ENCODE measurements at regions not wholly inside any gene's neighbourhood (a gene's known extent, or its start where the extent isn't known, plus 50 kb on each side); places are given as distances from the start of the nearest gene placed in this dataset.

- no peak for TF ChIP-seq PRDM4 (tag by site-specific recombination; IDR thresholded peaks at IDR 0.05)
- TF ChIP-seq KLF10 (tag by site-specific recombination; IDR thresholded peaks at IDR 0.05) = no peak
- TF ChIP-seq ZNF274 (IDR thresholded peaks at IDR 0.05; ENCODE audit: low read length) = no peak
- TF ChIP-seq ZNF274 (tag by site-specific recombination; IDR thresholded peaks at IDR 0.05; ENCODE audit: borderline replicate concordance) = no peak
- no peak for TF ChIP-seq ZNF555 (tag by site-specific recombination; conservative IDR thresholded peaks at IDR 0.05)
- TF ChIP-seq ZNF843 (tag by site-specific recombination; IDR thresholded peaks at IDR 0.05) = no peak
Observed at GRCh38 chr13:40376867-40377535, 289.4 kb downstream of the FOXO1 start (continued).

GRCh38 chr13:40377783-40378182, 288.7 kb downstream of the FOXO1 start:
- no peaks in the 10 kb centered on the region for H3K4me1 ChIP-seq (ENCODE audit: control insufficient read depth, insufficient read depth, low read length)
- ChIA-PET CTCF (no interaction called here), POLR2A (no interaction called here)
- no peak overlapping the region for H3K27ac ChIP-seq (ENCODE audit: extremely low read depth, low read depth, low read length)
- no peak for TF ChIP-seq KLF10 (tag by site-specific recombination; IDR thresholded peaks at IDR 0.05)
- TF ChIP-seq ZNF558 (tag by site-specific recombination; IDR thresholded peaks at IDR 0.05) = no peak
- no peak for TF ChIP-seq ZNF426 (tag by site-specific recombination; IDR thresholded peaks at IDR 0.05)
- TF ChIP-seq ZNF513 (tag by site-specific recombination; IDR thresholded peaks at IDR 0.05) = no peak
- no peak for TF ChIP-seq ZSCAN18 (tag by site-specific recombination; IDR thresholded peaks at IDR 0.05)
- TF ChIP-seq ZNF184 (tag by site-specific recombination; IDR thresholded peaks at IDR 0.05) = no peak
- TF ChIP-seq RBAK (tag by site-specific recombination; IDR thresholded peaks at IDR 0.05) = no peak
- TF ChIP-seq ZNF560 (tag by site-specific recombination; IDR thresholded peaks at IDR 0.05; ENCODE audit: borderline replicate concordance) = no peak
- TF ChIP-seq ZNF654 (tag by site-specific recombination; IDR thresholded peaks at IDR 0.05; ENCODE audit: low read depth) = no peak
- no peak for TF ChIP-seq ZNF670 (tag by site-specific recombination; IDR thresholded peaks at IDR 0.05; ENCODE audit: low read depth)
- TF ChIP-seq ZNF404 (tag by site-specific recombination; IDR thresholded peaks at IDR 0.05) = no peak
- TF ChIP-seq ZNF274 (IDR thresholded peaks at IDR 0.05; ENCODE audit: low read length) = no peak
- TF ChIP-seq ZNF274 (tag by site-specific recombination; IDR thresholded peaks at IDR 0.05; ENCODE audit: borderline replicate concordance) = no peak
- no peak for TF ChIP-seq ZNF707 (tag by site-specific recombination; IDR thresholded peaks at IDR 0.05)
- no peak for TF ChIP-seq ZSCAN5A (tag by site-specific recombination; IDR thresholded peaks at IDR 0.05)
- TF ChIP-seq ZNF16 (tag by site-specific recombination; IDR thresholded peaks at IDR 0.05; ENCODE audit: low read depth) = no peak
- H3K36me3 ChIP-seq (ENCODE audit: control insufficient read depth in 2 of 2, insufficient read depth in 1 of 2, low read length in 2 of 2) = no peaks in the 10 kb centered on the region
- H3K9me3 ChIP-seq (ENCODE audit: control insufficient read depth, insufficient read depth, low read depth, low read length) = no peaks in the 10 kb centered on the region
- no peak overlapping the region for H3K4me3 ChIP-seq (ENCODE audit: low read depth, low read length)
